Caki2 (cell line): ENCODE measurements at regions not wholly inside any gene's neighbourhood (a gene's known extent, or its start where the extent isn't known, plus 50 kb on each side); places are given as distances from the start of the nearest gene placed in this dataset.

Experiments
- DNase-seq: peaks from one replicate; pipeline ENCODE4 v3.0.0-alpha.2; 2015; ENCODE audit warnings: low read depth
- in situ Hi-C: cut with HindIII; loops from 2 replicates; pipeline ENCODE4 v1.10.0; 2016; ENCODE audit warnings: low sequenced_read_pairs, low pct_unique_long_range_greater_than_20kb, mixed read lengths

GRCh38 chr10:90432866-90433265, 425.0 kb downstream of the HTR7 start:
- in situ Hi-C loops = no loop called here
- DNase-seq = no peak

- no peak for DNase-seq
- in situ Hi-C loops = no loop called here
Measured at GRCh38 chr10:90435296-90435695, 422.5 kb downstream of the HTR7 start.

- in situ Hi-C loops = no loop called here
- no peak for DNase-seq
Measured at GRCh38 chr10:90437452-90437851, 420.4 kb downstream of the HTR7 start.

GRCh38 chr10:90440870-90441269, 417.0 kb downstream of the HTR7 start:
- no peak for DNase-seq
- in situ Hi-C loops = no loop called here

GRCh38 chr10:90443342-90443741, 414.5 kb downstream of the HTR7 start:
- in situ Hi-C loops = no loop called here
- no peak for DNase-seq

- DNase-seq = no peak
- in situ Hi-C loops = no loop called here
Measured at GRCh38 chr10:90447831-90448230, 410.0 kb downstream of the HTR7 start.

GRCh38 chr10:90450797-90451196, 407.0 kb downstream of the HTR7 start:
- in situ Hi-C loops = no loop called here
- no peak for DNase-seq

GRCh38 chr10:90451283-90451682, 406.6 kb downstream of the HTR7 start:
- in situ Hi-C loops = no loop called here
- no peak for DNase-seq

- no peak for DNase-seq
- in situ Hi-C loops = no loop called here
Measured at GRCh38 chr10:90458054-90458453, 399.8 kb downstream of the HTR7 start.

- in situ Hi-C loops = no loop called here
- no peak for DNase-seq
Measured at GRCh38 chr10:90458571-90458970, 399.3 kb downstream of the HTR7 start.

GRCh38 chr10:90461437-90462155, 396.2 kb downstream of the HTR7 start:
- in situ Hi-C loops = no loop called here
- no peak for DNase-seq

- no peak for DNase-seq
- in situ Hi-C loops = no loop called here
Measured at GRCh38 chr10:90462749-90463470, 394.9 kb downstream of the HTR7 start.

GRCh38 chr10:90464329-90464728, 393.5 kb downstream of the HTR7 start:
- DNase-seq = no peak
- in situ Hi-C loops = no loop called here

GRCh38 chr10:90470966-90471365, 386.9 kb downstream of the HTR7 start:
- in situ Hi-C loops = no loop called here
- no peak for DNase-seq

- no peak for DNase-seq
- in situ Hi-C loops = no loop called here
Measured at GRCh38 chr10:90480466-90480865, 377.4 kb downstream of the HTR7 start.

GRCh38 chr10:90481326-90481923, 376.4 kb downstream of the HTR7 start:
- in situ Hi-C loops = no loop called here
- no peak for DNase-seq

- in situ Hi-C loops = no loop called here
- DNase-seq = no peak
Measured at GRCh38 chr10:90484518-90484917, 373.3 kb downstream of the HTR7 start.

GRCh38 chr10:90494183-90494582, 363.7 kb downstream of the HTR7 start:
- DNase-seq = no peak

GRCh38 chr10:90504172-90504571, 353.7 kb downstream of the HTR7 start:
- no peak for DNase-seq
- in situ Hi-C loops = no loop called here

More at GRCh38 chr10:90494183-90494582, 363.7 kb downstream of the HTR7 start:
- in situ Hi-C loops = no loop called here
